ENCODE measurements at regions not wholly inside any gene's neighbourhood (a gene's known extent, or its start where the extent isn't known, plus 50 kb on each side); places are given as distances from the start of the nearest gene placed in this dataset.

DNA sequence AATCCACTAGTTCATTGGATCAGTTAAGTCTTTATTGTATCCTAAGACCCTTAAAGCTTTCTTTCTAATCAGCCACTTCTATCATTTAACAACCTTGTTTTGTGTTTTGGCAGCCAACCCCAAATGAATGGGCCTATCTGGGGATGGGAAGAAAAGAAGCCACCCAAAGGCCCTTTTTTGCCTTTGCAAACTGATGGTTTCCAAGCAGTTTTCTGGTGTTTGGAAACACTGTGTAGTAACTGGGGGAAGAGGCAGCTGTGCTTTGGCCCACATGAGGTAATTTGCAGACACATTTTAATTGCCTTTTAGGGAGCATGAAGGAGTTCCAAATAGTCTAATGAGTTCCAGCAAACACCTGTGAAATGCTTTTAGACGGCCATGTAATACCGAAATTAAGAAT lies 1751.3 kb upstream of the WWC1 start:
- TF ChIP-seq CTCF (IDR thresholded peaks at IDR 0.05; ENCODE audit: extremely low read depth in 1 of 2, insufficient read depth in 1 of 2, low read depth in 1 of 2, low read length in 2 of 2) (no peak), POLR2A (IDR thresholded peaks at IDR 0.05; ENCODE audit: low read depth, low read length) (no peak), JUN (IDR thresholded peaks at IDR 0.05; ENCODE audit: borderline replicate concordance, insufficient read depth, insufficient read length, low read depth) (no peak), POLR2AphosphoS5 (IDR thresholded peaks at IDR 0.05; ENCODE audit: insufficient read depth, low read depth, low read length) (no peak), EZH2 (IDR thresholded peaks at IDR 0.05; ENCODE audit: borderline replicate concordance, low read depth, low read length, severe bottlenecking) (no peak), MAX (IDR thresholded peaks at IDR 0.05; ENCODE audit: insufficient read depth, insufficient read length) (no peak), FOS (IDR thresholded peaks at IDR 0.05; ENCODE audit: borderline replicate concordance, insufficient read depth, low read length) (no peak), MYC (IDR thresholded peaks at IDR 0.05; ENCODE audit: low read depth, low read length) (no peak)

Data from endothelial cell of umbilical vein (primary cell).